Thoracic aorta (tissue), 2 donors: ENCODE measurements at regions not wholly inside any gene's neighbourhood (a gene's known extent, or its start where the extent isn't known, plus 50 kb on each side); places are given as distances from the start of the nearest gene placed in this dataset.

Source experiments
- ATAC-seq: fragments of 150-250 bp; one replicate; pipeline ENCODE4 v1.8.0; 2017; ENCODE audit warnings: low read depth; ENCODE audit not compliant: insufficient number of reproducible peaks, low FRiP score
- DNase-seq: peaks from one replicate; pipeline ENCODE4 v3.0.0-alpha.2; 2020; ENCODE audit warnings: low spot score
- H3K27ac ChIP-seq, 2 donors: fragments of 200-600 bp; sonication (generic); 1 replicate in 1 of 2; 2 replicates in 1 of 2; pipeline ENCODE4 v1.5.1; 2016; ENCODE audit warnings: mild to moderate bottlenecking in 2 of 2, moderate library complexity in 2 of 2
- H3K27me3 ChIP-seq: fragments of 200-600 bp; sonication (generic); replicated peaks from 2 replicates; pipeline ENCODE4 v1.6.0; 2016; ENCODE audit warnings: mild to moderate bottlenecking; ENCODE audit not compliant: insufficient read depth
- H3K36me3 ChIP-seq: fragments of 200-600 bp; sonication (generic); one replicate; pipeline ENCODE4 v1.5.1; 2016
- H3K4me1 ChIP-seq, 2 donors: fragments of 200-600 bp; sonication (generic); 1 replicate in 1 of 2; 2 replicates in 1 of 2; pipeline versions ENCODE4 v1.5.1 to v1.6.0; 2016; ENCODE audit warnings: low read depth in 2 of 2, mild to moderate bottlenecking in 1 of 2; ENCODE audit not compliant: control insufficient read depth in 1 of 2
- H3K4me3 ChIP-seq: fragments of 200-600 bp; sonication (generic); 2 replicates; pipeline ENCODE4 v1.5.1; 2016; ENCODE audit warnings: mild to moderate bottlenecking
- H3K9me3 ChIP-seq: fragments of 200-600 bp; sonication (generic); 2 replicates; pipeline ENCODE4 v1.5.1; 2016
- TF ChIP-seq, protein P1 (sequence below): fragments of 200-600 bp; sonication (generic); IDR thresholded peaks from one replicate; pipeline ENCODE4 v1.5.1; 2019; ENCODE audit warnings: antibody characterized with exemption

DNA sequence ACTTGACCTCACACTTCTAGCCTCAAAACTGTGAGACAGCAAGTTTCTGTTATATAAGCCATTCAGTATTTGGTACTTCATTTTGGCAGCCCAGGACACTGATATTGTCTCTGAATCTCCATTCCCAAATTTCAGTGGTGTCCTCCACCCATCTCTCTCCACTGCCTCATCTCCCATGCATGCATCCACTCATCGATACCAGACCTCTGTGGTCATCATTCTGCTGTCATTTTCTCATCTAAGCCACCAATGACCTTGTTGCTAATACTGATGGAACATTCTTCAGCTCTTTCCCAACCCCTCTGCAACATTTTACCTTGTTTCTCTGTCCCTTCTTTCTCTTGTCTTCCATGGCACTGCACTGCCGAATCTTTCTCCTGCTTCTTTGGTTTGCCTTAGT is 221.8 kb downstream of the SNX18 start:
- no peak overlapping the region for H3K27ac ChIP-seq
- peaks cover 13 to 14% of the 10 kb centered on the region in 2 donors for H3K4me1 ChIP-seq
- DNase-seq (no peak), ATAC-seq (no peak)
- no peaks in the 10 kb centered on the region for H3K27me3 ChIP-seq
- TF ChIP-seq, protein P1, sequence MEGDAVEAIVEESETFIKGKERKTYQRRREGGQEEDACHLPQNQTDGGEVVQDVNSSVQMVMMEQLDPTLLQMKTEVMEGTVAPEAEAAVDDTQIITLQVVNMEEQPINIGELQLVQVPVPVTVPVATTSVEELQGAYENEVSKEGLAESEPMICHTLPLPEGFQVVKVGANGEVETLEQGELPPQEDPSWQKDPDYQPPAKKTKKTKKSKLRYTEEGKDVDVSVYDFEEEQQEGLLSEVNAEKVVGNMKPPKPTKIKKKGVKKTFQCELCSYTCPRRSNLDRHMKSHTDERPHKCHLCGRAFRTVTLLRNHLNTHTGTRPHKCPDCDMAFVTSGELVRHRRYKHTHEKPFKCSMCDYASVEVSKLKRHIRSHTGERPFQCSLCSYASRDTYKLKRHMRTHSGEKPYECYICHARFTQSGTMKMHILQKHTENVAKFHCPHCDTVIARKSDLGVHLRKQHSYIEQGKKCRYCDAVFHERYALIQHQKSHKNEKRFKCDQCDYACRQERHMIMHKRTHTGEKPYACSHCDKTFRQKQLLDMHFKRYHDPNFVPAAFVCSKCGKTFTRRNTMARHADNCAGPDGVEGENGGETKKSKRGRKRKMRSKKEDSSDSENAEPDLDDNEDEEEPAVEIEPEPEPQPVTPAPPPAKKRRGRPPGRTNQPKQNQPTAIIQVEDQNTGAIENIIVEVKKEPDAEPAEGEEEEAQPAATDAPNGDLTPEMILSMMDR = no peak
- H3K4me3 ChIP-seq = no peak overlapping the region
- H3K9me3 ChIP-seq = no peaks in the 10 kb centered on the region
- H3K36me3 ChIP-seq = no peaks in the 10 kb centered on the region

DNA sequence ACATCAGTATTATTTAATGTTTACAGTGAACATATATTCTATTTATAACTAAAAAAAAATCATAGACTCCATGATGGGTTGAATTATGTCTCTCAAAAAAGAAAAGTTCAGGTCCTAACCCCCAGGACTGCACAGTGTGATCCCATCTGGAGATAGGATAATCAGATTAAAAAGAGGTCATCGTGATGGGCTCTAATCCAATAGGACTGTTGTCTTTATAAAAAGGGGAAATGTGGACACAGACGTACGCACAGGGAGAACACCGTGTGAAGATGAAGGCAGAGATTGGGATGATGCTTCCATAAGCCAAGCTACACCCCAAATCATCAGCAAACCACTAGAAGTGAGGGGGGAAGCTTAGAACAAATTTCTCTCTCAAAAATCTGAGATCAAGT is 221.4 kb downstream of the SNX18 start:
- DNase-seq = no peak
- Histone ChIP-seq H3K4me3 (no peak overlapping the region), H3K36me3 (no peaks in the 10 kb centered on the region), H3K27me3 (no peaks in the 10 kb centered on the region), H3K4me1 (peaks cover 9 to 10% of the 10 kb centered on the region in 2 donors), H3K27ac (no peak overlapping the region), H3K9me3 (no peaks in the 10 kb centered on the region)
- ATAC-seq = no peak
- TF ChIP-seq, protein P1 = no peak

DNA sequence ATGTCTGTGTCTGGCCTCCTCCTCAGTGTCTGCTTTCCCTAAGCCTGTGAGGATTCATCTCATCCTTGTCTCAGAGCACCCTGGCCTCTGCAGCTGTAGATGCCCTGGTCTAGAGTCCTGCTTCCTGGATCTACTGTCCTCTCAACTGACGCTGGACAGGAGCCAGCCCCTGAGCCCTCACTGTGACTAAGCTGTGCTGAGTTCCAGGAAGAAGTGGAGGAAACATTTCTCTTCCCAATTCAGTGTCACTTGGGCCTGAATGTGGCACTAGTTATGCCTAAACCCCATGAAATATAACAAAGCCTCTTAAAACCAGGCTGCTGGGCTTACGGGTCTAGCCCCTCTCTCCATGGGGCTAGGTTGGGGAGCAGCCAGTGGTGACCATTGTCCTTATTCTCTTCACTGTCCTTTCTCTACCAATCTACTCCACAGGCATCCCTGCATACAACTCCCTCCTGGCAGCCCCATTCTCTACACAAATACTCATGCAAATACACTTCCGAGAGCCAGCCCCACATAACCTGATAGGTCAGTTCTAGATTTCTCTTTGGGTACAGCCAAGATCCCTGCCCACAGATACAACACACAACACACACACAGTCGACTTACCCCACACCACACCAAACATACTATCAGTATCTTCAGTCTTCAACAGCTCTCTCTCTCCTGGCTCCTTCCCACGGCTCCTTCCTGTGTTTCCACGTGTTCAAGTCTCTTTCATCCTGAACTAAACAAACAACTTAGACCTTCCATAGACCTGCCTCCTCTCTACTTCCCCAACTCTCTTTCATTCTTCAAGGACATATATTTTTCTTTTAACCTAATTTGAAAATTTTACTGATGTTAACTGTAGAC is 220.8 kb downstream of the SNX18 start:
- Histone ChIP-seq H3K27ac (no peak overlapping the region), H3K4me3 (no peak overlapping the region), H3K4me1 (peaks cover 4 to 5% of the 10 kb centered on the region in 2 donors), H3K9me3 (no peaks in the 10 kb centered on the region), H3K36me3 (no peaks in the 10 kb centered on the region), H3K27me3 (no peaks in the 10 kb centered on the region)
- no peak for ATAC-seq
- no peak for DNase-seq
- TF ChIP-seq, protein P1 = no peak

DNA sequence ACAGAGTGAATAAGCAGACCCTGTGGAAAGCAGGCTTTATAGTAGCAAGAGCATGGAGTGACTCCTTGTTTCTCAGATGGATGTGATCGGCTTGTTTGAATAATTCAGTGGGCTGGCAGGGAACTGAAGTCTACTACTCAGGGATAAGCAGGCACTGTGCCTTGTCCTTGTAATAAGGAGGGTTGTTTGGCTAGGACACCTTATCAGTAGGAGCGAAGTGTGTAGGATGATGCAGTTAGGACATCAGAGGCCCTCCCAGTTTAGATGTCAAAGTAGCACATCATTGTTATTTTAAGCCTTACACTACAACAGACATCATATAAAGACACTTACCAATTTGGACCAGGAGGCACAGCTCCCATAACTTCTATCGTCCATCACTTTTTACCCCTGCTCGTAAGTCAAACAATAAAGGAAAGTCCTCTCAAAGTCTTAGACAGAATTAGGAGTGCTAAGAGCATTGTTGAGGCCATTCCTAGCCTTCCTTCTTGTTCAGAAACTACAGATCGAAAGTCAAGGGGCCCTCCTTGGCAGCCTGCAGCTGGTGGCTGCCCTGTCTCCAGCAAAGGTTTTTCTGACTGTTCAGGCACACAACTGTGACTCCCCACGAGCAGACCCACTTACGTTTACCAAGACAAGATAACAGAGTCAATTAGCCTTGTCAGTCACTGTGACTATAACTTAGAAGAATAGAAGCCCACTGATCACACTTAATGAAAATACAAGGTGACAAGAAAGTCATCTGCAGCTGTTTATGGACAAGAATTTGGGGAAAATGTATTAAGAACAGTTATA is 218.6 kb downstream of the SNX18 start:
- DNase-seq = no peak
- ATAC-seq = no peak
- no peak overlapping the region for H3K4me3 ChIP-seq
- TF ChIP-seq, protein P1 = no peak
- no peak overlapping the region for H3K27ac ChIP-seq
- peaks cover 4 to 5% of the 10 kb centered on the region in 2 donors for H3K4me1 ChIP-seq
- no peaks in the 10 kb centered on the region for H3K27me3 ChIP-seq
- H3K9me3 ChIP-seq = no peaks in the 10 kb centered on the region
- H3K36me3 ChIP-seq = no peaks in the 10 kb centered on the region

DNA sequence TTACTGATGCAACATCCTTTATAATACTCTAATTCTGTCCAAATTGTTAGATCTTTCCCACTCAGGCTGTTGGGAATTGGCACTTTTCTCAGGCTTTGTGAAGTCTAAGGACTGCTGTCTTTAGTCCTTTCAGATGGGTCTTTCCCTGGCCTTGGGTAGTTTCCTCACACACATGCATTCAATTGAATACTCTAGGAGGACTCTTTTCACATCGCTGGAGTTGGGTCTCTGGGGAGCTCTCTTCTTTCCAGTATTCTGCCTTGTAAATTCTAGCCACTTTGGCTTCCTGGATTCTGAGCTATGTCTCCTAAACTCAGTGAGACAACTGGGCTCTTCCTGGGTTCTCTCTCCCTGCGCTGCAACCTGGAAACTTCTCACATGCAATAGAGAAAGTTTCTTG is 215.5 kb downstream of the SNX18 start:
- TF ChIP-seq, protein P1 = no peak
- ATAC-seq = no peak

More for the DNA sequence above, 215.5 kb downstream of the SNX18 start:
- no peak for DNase-seq
- no peaks in the 10 kb centered on the region for H3K36me3 ChIP-seq
- no peaks in the 10 kb centered on the region for H3K27me3 ChIP-seq
- H3K4me1 ChIP-seq = peaks cover 0 to 3% of the 10 kb centered on the region in 2 donors
- H3K9me3 ChIP-seq = no peaks in the 10 kb centered on the region
- H3K4me3 ChIP-seq = no peak overlapping the region
- no peak overlapping the region for H3K27ac ChIP-seq
